Activated naive CD4-positive, alpha-beta T cell treated with anti-CD3 and anti-CD28 coated beads, Interleukin-2, amount 10 ng/mL, durations not matched to agents 7 days and 5 days (primary cell): ENCODE measurements at regions not wholly inside any gene's neighbourhood (a gene's known extent, or its start where the extent isn't known, plus 50 kb on each side); places are given as distances from the start of the nearest gene placed in this dataset.
"Not testable (repeated sequence)": the region's sequence is repeated elsewhere in the genome, so short reads cannot be mapped to it uniquely, and the experiment has no call there.

ENCODE experiments used
- CTCF ChIA-PET: fragments of 350-600 bp; sonication (Branson Sonifier 250); formaldehyde crosslinking; loops from one replicate; lab custom pipeline; 2021; ENCODE audit warnings: antibody characterized with exemption; lab: Charles Lee
- DNase-seq: peaks from one replicate; pipeline ENCODE4 v3.0.0-alpha.2; 2020
- H3K27ac Mint-ChIP-seq: one replicate; pipeline ENCODE4 v1.8.0; 2021; ENCODE audit warnings: mild to moderate bottlenecking, moderate library complexity, mixed read lengths
- H3K27me3 Mint-ChIP-seq: one replicate; pipeline ENCODE4 v1.8.0; 2021; ENCODE audit warnings: mild to moderate bottlenecking, mixed read lengths
- H3K36me3 Mint-ChIP-seq: one replicate; pipeline ENCODE4 v1.8.0; 2021; ENCODE audit warnings: mixed read lengths
- H3K4me1 Mint-ChIP-seq: one replicate; pipeline ENCODE4 v1.8.0; 2021; ENCODE audit warnings: mixed read lengths
- H3K4me3 Mint-ChIP-seq: one replicate; pipeline ENCODE4 v1.8.0; 2021; ENCODE audit warnings: mild to moderate bottlenecking, moderate library complexity, mixed read lengths
- H3K9me3 Mint-ChIP-seq: one replicate; pipeline ENCODE4 v1.8.0; 2021; ENCODE audit warnings: mixed read lengths

- no peaks in the 10 kb centered on the region for H3K4me1 Mint-ChIP-seq
- DNase-seq, result no peak
- H3K4me3 Mint-ChIP-seq, result no peak overlapping the region
- CTCF ChIA-PET, result no interaction called here
- H3K27me3 Mint-ChIP-seq, result no peaks in the 10 kb centered on the region
- H3K9me3 Mint-ChIP-seq, result peaks cover 3% of the 10 kb centered on the region
- no peaks in the 10 kb centered on the region for H3K36me3 Mint-ChIP-seq
- no peak overlapping the region for H3K27ac Mint-ChIP-seq
These were observed 136.8 kb upstream of the SPAG17 start for GRCh38 chr1:118321840-118322239.

- CTCF ChIA-PET, result no interaction called here
These were observed 133.0 kb upstream of the SPAG17 start for GRCh38 chr1:118317842-118318614.

GRCh38 chr1:118306851-118307250 is 121.8 kb upstream of the SPAG17 start:
- CTCF ChIA-PET, result no interaction called here
- DNase-seq, result no peak
- Mint-ChIP-seq H3K4me3 (no peak overlapping the region), H3K9me3 (no peaks in the 10 kb centered on the region), H3K36me3 (no peaks in the 10 kb centered on the region), H3K27ac (no peak overlapping the region), H3K4me1 (no peaks in the 10 kb centered on the region), H3K27me3 (no peaks in the 10 kb centered on the region)

More at GRCh38 chr1:118317842-118318614, 133.0 kb upstream of the SPAG17 start:
- Mint-ChIP-seq H3K36me3 (no peaks in the 10 kb centered on the region), H3K4me1 (no peaks in the 10 kb centered on the region), H3K9me3 (peaks cover 5% of the 10 kb centered on the region), H3K27me3 (no peaks in the 10 kb centered on the region), H3K4me3 (no peak overlapping the region), H3K27ac (no peak overlapping the region)
- DNase-seq, result no peak

- CTCF ChIA-PET, result no interaction called here
- H3K9me3 Mint-ChIP-seq, result no peaks in the 10 kb centered on the region
- no peak for DNase-seq
- no peak overlapping the region for H3K27ac Mint-ChIP-seq
- H3K4me1 Mint-ChIP-seq, result no peaks in the 10 kb centered on the region
- no peaks in the 10 kb centered on the region for H3K36me3 Mint-ChIP-seq
- H3K27me3 Mint-ChIP-seq, result no peaks in the 10 kb centered on the region
- no peak overlapping the region for H3K4me3 Mint-ChIP-seq
These were observed 119.8 kb upstream of the SPAG17 start for GRCh38 chr1:118304722-118305359.

GRCh38 chr1:118303534-118303933 is 118.5 kb upstream of the SPAG17 start:
- Mint-ChIP-seq H3K36me3 (no peaks in the 10 kb centered on the region), H3K9me3 (no peaks in the 10 kb centered on the region), H3K27ac (no peak overlapping the region), H3K27me3 (no peaks in the 10 kb centered on the region), H3K4me3 (no peak overlapping the region), H3K4me1 (no peaks in the 10 kb centered on the region)
- DNase-seq, result no peak
- CTCF ChIA-PET, result no interaction called here

GRCh38 chr1:118303064-118303463 is 118.0 kb upstream of the SPAG17 start:
- Mint-ChIP-seq H3K27ac (no peak overlapping the region), H3K4me3 (no peak overlapping the region), H3K27me3 (no peaks in the 10 kb centered on the region), H3K9me3 (no peaks in the 10 kb centered on the region), H3K36me3 (no peaks in the 10 kb centered on the region), H3K4me1 (no peaks in the 10 kb centered on the region)
- DNase-seq, result no peak
- CTCF ChIA-PET, result no interaction called here

GRCh38 chr1:118302145-118302544 is 117.1 kb upstream of the SPAG17 start:
- H3K27me3 Mint-ChIP-seq, result no peaks in the 10 kb centered on the region
- no peak for DNase-seq
- H3K4me1 Mint-ChIP-seq, result no peaks in the 10 kb centered on the region
- H3K9me3 Mint-ChIP-seq, result no peaks in the 10 kb centered on the region
- H3K36me3 Mint-ChIP-seq, result no peaks in the 10 kb centered on the region
- H3K27ac Mint-ChIP-seq, result no peak overlapping the region
- CTCF ChIA-PET, result no interaction called here
- H3K4me3 Mint-ChIP-seq, result no peak overlapping the region

- Mint-ChIP-seq H3K27me3 (no peaks in the 10 kb centered on the region), H3K9me3 (no peaks in the 10 kb centered on the region), H3K27ac (no peak overlapping the region), H3K4me1 (no peaks in the 10 kb centered on the region), H3K36me3 (no peaks in the 10 kb centered on the region), H3K4me3 (no peak overlapping the region)
- CTCF ChIA-PET, result no interaction called here
- no peak for DNase-seq
These were observed 115.8 kb upstream of the SPAG17 start for GRCh38 chr1:118300808-118301207.

- H3K27me3 Mint-ChIP-seq, result no peaks in the 10 kb centered on the region
- H3K4me1 Mint-ChIP-seq, result no peaks in the 10 kb centered on the region
- DNase-seq, result no peak
- H3K4me3 Mint-ChIP-seq, result no peak overlapping the region
- CTCF ChIA-PET, result no interaction called here
- no peaks in the 10 kb centered on the region for H3K9me3 Mint-ChIP-seq
- no peak overlapping the region for H3K27ac Mint-ChIP-seq
- H3K36me3 Mint-ChIP-seq, result no peaks in the 10 kb centered on the region
These were observed 113.4 kb upstream of the SPAG17 start for GRCh38 chr1:118298397-118298796.

- Mint-ChIP-seq H3K36me3 (no peaks in the 10 kb centered on the region), H3K9me3 (no peaks in the 10 kb centered on the region), H3K27me3 (no peaks in the 10 kb centered on the region), H3K27ac (no peak overlapping the region), H3K4me1 (no peaks in the 10 kb centered on the region), H3K4me3 (no peak overlapping the region)
- DNase-seq, result no peak
- CTCF ChIA-PET, result no interaction called here
These were observed 112.5 kb upstream of the SPAG17 start for GRCh38 chr1:118297521-118297920.

- H3K4me1 Mint-ChIP-seq, result no peaks in the 10 kb centered on the region
- H3K9me3 Mint-ChIP-seq, result no peaks in the 10 kb centered on the region
- H3K36me3 Mint-ChIP-seq, result no peaks in the 10 kb centered on the region
- H3K4me3 Mint-ChIP-seq, result no peak overlapping the region
- no peaks in the 10 kb centered on the region for H3K27me3 Mint-ChIP-seq
- CTCF ChIA-PET, result no interaction called here
- no peak overlapping the region for H3K27ac Mint-ChIP-seq
- DNase-seq, result no peak
These were observed 110.0 kb upstream of the SPAG17 start for GRCh38 chr1:118294875-118295642.

GRCh38 chr1:118291661-118292060 is 106.6 kb upstream of the SPAG17 start:
- CTCF ChIA-PET, result no interaction called here
- Mint-ChIP-seq H3K27ac (no peak overlapping the region), H3K36me3 (no peaks in the 10 kb centered on the region), H3K9me3 (peaks cover 2% of the 10 kb centered on the region), H3K4me1 (no peaks in the 10 kb centered on the region), H3K4me3 (no peak overlapping the region), H3K27me3 (no peaks in the 10 kb centered on the region)
- DNase-seq, result no peak

GRCh38 chr1:118290571-118290970 is 105.5 kb upstream of the SPAG17 start:
- H3K4me3 Mint-ChIP-seq, result no peak overlapping the region
- H3K9me3 Mint-ChIP-seq, result peaks cover 2% of the 10 kb centered on the region
- H3K4me1 Mint-ChIP-seq, result no peaks in the 10 kb centered on the region
- H3K27me3 Mint-ChIP-seq, result no peaks in the 10 kb centered on the region
- no peak for DNase-seq
- no peak overlapping the region for H3K27ac Mint-ChIP-seq
- H3K36me3 Mint-ChIP-seq, result no peaks in the 10 kb centered on the region
- CTCF ChIA-PET, result no interaction called here

- H3K36me3 Mint-ChIP-seq, result no peaks in the 10 kb centered on the region
- no peak overlapping the region for H3K27ac Mint-ChIP-seq
- no peaks in the 10 kb centered on the region for H3K27me3 Mint-ChIP-seq
- DNase-seq, result no peak
- no peaks in the 10 kb centered on the region for H3K4me1 Mint-ChIP-seq
- H3K4me3 Mint-ChIP-seq, result no peak overlapping the region
- CTCF ChIA-PET, result no interaction called here
- peaks cover 2% of the 10 kb centered on the region for H3K9me3 Mint-ChIP-seq
These were observed 105.0 kb upstream of the SPAG17 start for GRCh38 chr1:118290046-118290445.

GRCh38 chr1:118280656-118281055 is 95.6 kb upstream of the SPAG17 start:
- CTCF ChIA-PET, DNase-seq, H3K27ac Mint-ChIP-seq, H3K27me3 Mint-ChIP-seq, H3K4me3 Mint-ChIP-seq, H3K36me3 Mint-ChIP-seq, H3K9me3 Mint-ChIP-seq, H3K4me1 Mint-ChIP-seq: not testable (repeated sequence)
